ENCODE measurements at regions not wholly inside any gene's neighbourhood (a gene's known extent, or its start where the extent isn't known, plus 50 kb on each side); places are given as distances from the start of the nearest gene placed in this dataset.

- H3K4me2 ChIP-seq (ENCODE audit: low read depth, low read length): peak overlapping the region; percentile 41; the same call in 1 of the 2 replicates
- no peaks in the 10 kb centered on the region for H3K36me3 ChIP-seq (replicated peaks in 1 of 2; ENCODE audit: control insufficient read depth in 1 of 2, insufficient read depth in 2 of 2, low read length in 2 of 2)
- DNase-seq (ENCODE audit: low spot score) (peak; percentile 34), FAIRE-seq (no peak), ATAC-seq (peak; percentile 49)
- H3K79me2 ChIP-seq (ENCODE audit: insufficient read depth, low read length): no peaks in the 10 kb centered on the region
- no peak overlapping the region for H2AFZ ChIP-seq (ENCODE audit: low read length)
- no peaks in the 10 kb centered on the region for H4K20me1 ChIP-seq (ENCODE audit: insufficient read depth, low read length)
- WGBS (ENCODE audit: low lambda C conversion rate): 2% methylated on average over 6 of the region's 6 CpGs
- H3K27ac ChIP-seq (ENCODE audit: extremely low read length, insufficient read depth, low read length): no peak overlapping the region
- BruUV-seq (replicated peaks): no TSS peak
- ChIA-PET POLR2A (no interaction called here), CTCF (ENCODE audit: low intra/inter-chr PET ratio, low total read pairs) (no interaction called here)
- peaks cover 3 to 55% of the 10 kb centered on the region in 2 experiments; a peak in 4 of 5 replicates for H3K27me3 ChIP-seq (ENCODE audit: control insufficient read depth in 1 of 2, insufficient read depth in 2 of 2, low read length in 2 of 2)
- no peaks in the 10 kb centered on the region for H3K9me3 ChIP-seq (ENCODE audit: low read length)
- peaks cover 29% of the 10 kb centered on the region for H3K4me1 ChIP-seq (ENCODE audit: insufficient read depth, low read length)
- H3K9ac ChIP-seq (ENCODE audit: insufficient read depth, low read depth, low read length): no peak overlapping the region
- 0 out of 6 replicates have a peak overlapping the region, but pooled peaks of 1 of the 3 experiments have one; percentile 2 for H3K4me3 ChIP-seq (replicated peaks in 1 of 3; ENCODE audit: insufficient read depth in 1 of 3, low read depth in 2 of 3, low read length in 3 of 3)
- in situ Hi-C loops (cut with HindIII; ENCODE audit: extremely low pct_ligation_motif_present, low pct_unique_long_range_greater_than_20kb) (no loop called here), intact Hi-C loops (cut with micrococcal nuclease; ENCODE audit: unreplicated experiment) (loop anchor here (2.0 kb wide), 1 partner anchor 21 kb away; no protein-coding TSS in a partner anchor)
- TF ChIP-seq TBX3 (IDR thresholded peaks at IDR 0.05; ENCODE audit: borderline replicate concordance) (peak; percentile 38; the same call in 1 of the 2 replicates), ZNF644 (CRISPR knock-in tag; IDR thresholded peaks at IDR 0.05; ENCODE audit: low read depth) (no peak), ZNF761 (CRISPR knock-in tag; conservative IDR thresholded peaks at IDR 0.05) (no peak), MIER3 (CRISPR knock-in tag; IDR thresholded peaks at IDR 0.05; ENCODE audit: borderline replicate concordance) (no peak), SIN3A (IDR thresholded peaks at IDR 0.05; ENCODE audit: borderline replicate concordance, low read depth, low read length) (no peak), HMG20A (CRISPR knock-in tag; IDR thresholded peaks at IDR 0.05; ENCODE audit: borderline replicate concordance) (peak; percentile 50; the same call in 1 of the 2 replicates), ASH2L (IDR thresholded peaks at IDR 0.05; ENCODE audit: insufficient read length, low read depth, low read length) (peak; percentile 43), ZNF34 (CRISPR knock-in tag; IDR thresholded peaks at IDR 0.05; ENCODE audit: borderline replicate concordance) (no peak), SP1 (IDR thresholded peaks at IDR 0.05) (no peak), SP1 (CRISPR knock-in tag; IDR thresholded peaks at IDR 0.05) (no peak), GFI1 (CRISPR knock-in tag; IDR thresholded peaks at IDR 0.05; ENCODE audit: borderline replicate concordance) (peak; percentile 90), ZNF430 (CRISPR knock-in tag; IDR thresholded peaks at IDR 0.05) (no peak), POLR2G (IDR thresholded peaks at IDR 0.05; ENCODE audit: low read depth, low read length) (no peak), CCDC6 (CRISPR knock-in tag; IDR thresholded peaks at IDR 0.05) (no peak), ATF5 (CRISPR knock-in tag; IDR thresholded peaks at IDR 0.05; ENCODE audit: low read depth) (0 out of 2 replicates have a peak, but pooled peaks have one; percentile 18), PTBP1 (IDR thresholded peaks at IDR 0.05; ENCODE audit: low read depth, low read length, poor library complexity, severe bottlenecking) (no peak)
- TF ChIP-seq, protein P1, sequence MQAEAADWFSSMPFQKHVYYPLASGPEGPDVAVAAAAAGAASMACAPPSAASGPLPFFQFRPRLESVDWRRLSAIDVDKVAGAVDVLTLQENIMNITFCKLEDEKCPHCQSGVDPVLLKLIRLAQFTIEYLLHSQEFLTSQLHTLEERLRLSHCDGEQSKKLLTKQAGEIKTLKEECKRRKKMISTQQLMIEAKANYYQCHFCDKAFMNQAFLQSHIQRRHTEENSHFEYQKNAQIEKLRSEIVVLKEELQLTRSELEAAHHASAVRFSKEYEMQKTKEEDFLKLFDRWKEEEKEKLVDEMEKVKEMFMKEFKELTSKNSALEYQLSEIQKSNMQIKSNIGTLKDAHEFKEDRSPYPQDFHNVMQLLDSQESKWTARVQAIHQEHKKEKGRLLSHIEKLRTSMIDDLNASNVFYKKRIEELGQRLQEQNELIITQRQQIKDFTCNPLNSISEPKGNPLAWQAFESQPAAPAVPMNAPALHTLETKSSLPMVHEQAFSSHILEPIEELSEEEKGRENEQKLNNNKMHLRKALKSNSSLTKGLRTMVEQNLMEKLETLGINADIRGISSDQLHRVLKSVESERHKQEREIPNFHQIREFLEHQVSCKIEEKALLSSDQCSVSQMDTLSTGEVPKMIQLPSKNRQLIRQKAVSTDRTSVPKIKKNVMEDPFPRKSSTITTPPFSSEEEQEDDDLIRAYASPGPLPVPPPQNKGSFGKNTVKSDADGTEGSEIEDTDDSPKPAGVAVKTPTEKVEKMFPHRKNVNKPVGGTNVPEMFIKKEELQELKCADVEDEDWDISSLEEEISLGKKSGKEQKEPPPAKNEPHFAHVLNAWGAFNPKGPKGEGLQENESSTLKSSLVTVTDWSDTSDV (CRISPR knock-in tag; IDR thresholded peaks at IDR 0.05): no peak
- TF ChIP-seq, protein P2, sequence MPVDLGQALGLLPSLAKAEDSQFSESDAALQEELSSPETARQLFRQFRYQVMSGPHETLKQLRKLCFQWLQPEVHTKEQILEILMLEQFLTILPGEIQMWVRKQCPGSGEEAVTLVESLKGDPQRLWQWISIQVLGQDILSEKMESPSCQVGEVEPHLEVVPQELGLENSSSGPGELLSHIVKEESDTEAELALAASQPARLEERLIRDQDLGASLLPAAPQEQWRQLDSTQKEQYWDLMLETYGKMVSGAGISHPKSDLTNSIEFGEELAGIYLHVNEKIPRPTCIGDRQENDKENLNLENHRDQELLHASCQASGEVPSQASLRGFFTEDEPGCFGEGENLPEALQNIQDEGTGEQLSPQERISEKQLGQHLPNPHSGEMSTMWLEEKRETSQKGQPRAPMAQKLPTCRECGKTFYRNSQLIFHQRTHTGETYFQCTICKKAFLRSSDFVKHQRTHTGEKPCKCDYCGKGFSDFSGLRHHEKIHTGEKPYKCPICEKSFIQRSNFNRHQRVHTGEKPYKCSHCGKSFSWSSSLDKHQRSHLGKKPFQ (CRISPR knock-in tag; IDR thresholded peaks at IDR 0.05; ENCODE audit: insufficient replicate concordance): no peak
- TF ChIP-seq, protein P3, sequence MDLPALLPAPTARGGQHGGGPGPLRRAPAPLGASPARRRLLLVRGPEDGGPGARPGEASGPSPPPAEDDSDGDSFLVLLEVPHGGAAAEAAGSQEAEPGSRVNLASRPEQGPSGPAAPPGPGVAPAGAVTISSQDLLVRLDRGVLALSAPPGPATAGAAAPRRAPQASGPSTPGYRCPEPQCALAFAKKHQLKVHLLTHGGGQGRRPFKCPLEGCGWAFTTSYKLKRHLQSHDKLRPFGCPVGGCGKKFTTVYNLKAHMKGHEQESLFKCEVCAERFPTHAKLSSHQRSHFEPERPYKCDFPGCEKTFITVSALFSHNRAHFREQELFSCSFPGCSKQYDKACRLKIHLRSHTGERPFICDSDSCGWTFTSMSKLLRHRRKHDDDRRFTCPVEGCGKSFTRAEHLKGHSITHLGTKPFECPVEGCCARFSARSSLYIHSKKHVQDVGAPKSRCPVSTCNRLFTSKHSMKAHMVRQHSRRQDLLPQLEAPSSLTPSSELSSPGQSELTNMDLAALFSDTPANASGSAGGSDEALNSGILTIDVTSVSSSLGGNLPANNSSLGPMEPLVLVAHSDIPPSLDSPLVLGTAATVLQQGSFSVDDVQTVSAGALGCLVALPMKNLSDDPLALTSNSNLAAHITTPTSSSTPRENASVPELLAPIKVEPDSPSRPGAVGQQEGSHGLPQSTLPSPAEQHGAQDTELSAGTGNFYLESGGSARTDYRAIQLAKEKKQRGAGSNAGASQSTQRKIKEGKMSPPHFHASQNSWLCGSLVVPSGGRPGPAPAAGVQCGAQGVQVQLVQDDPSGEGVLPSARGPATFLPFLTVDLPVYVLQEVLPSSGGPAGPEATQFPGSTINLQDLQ (CRISPR knock-in tag; IDR thresholded peaks at IDR 0.05): no peak
These were observed 187.1 kb downstream of the MYLK4 start for GRCh38 chr6:2563635-2564034.
